Urothelium cell line (cell line): ENCODE measurements at regions not wholly inside any gene's neighbourhood (a gene's known extent, or its start where the extent isn't known, plus 50 kb on each side); places are given as distances from the start of the nearest gene placed in this dataset.

Experiments
- DNase-seq: peaks from one replicate; pipeline ENCODE4 v3.0.0; 2011; ENCODE audit warnings: low spot score, mixed read lengths
- FAIRE-seq: peaks from 2 replicates; lab custom pipeline; 2011; peaks lifted over from hg19 to GRCh38; lab: Jason Lieb, UNC

DNA sequence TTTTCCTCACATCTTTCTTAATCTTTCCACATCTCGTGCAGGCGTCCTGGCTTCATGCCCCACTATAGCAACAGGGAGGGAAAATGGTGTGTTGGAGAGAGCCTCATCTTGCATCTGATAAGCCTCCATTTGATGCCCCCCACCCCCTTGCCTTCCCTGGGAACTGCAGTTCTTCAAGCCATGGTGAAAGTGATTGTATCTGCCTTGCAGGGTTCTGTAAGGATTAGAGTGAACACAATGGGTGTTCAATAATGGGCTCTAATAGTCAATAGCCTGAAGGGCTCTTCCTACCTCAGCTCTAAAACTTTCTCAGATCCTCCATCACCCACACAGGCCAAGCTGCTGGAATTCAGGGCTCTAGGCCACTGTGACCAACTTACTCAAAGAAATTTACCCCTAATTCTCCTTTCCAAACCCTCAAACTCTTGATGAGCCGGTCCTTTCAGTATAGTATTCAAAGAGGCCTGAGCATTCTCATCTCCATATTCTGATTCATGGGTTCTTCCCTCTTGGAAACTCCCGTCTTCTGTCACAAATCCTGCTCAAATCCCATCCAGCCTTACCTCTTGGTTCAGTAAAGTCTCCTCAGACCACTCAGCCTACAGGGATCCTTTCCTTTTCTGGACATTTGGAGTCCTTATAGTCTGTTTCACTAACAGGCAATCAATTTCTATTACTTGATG lies 128.3 kb upstream of the TRIM2 start:
- no peak for DNase-seq
- FAIRE-seq = no peak

GRCh38 chr4:153076861-153077260 lies 127.4 kb upstream of the TRIM2 start:
- DNase-seq = no peak
- FAIRE-seq = no peak

DNA sequence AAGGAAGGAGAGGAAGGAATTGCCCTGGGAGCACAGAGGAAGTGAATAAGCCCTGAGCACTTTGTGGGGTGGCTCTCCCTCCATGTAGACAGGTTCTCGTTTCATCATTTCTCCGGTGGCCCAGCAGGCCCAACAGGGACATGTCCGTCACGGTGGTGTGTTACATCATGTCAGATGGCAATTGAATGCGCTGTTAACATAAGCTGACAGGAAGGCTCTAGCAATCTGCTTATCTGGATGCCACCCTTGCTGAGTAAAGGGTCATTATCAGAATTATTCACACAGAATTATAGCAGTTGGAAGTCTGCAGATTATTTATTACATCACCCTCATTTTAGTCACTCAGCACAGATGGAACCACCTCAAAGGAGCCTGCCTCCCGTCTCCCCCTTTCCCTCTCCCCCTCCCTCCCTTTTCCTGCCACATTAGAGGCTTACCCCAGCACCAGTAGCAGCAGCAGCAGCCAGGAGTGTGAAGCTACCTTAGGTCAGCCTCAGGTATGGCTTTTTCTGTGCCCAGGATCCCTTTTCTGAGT lies 124.3 kb upstream of the TRIM2 start:
- no peak for FAIRE-seq
- DNase-seq = no peak

DNA sequence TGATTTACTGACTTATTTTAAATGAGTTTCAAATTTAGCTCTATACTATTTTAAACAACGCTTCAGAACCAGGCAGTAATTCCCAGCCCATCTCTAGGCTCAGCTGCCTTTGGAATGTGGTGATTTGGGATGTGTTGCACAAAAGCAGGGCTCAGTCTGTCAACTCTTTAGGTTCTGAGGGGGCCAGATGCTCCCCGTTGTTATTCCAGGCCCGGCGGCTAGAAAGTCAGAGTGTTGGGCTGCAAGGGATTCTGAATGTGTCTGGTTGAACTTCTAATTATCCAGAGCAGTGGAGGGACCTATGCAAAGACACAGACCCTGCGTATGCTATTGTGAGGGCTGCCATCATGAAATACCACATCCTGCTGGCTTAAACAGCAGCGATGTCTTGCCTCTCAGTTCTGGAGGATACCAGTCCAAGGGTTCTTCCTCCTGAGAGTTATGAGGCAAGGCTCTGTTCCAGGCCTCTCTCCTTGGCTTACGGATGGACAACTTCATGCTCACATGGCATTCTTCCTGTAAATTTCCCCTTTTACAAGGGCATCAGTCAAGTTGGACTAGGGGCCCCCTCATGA lies 123.2 kb upstream of the TRIM2 start:
- FAIRE-seq = no peak

GRCh38 chr4:153081693-153082092 lies 122.5 kb upstream of the TRIM2 start:
- FAIRE-seq = no peak
- DNase-seq = no peak

More for the DNA sequence above, 123.2 kb upstream of the TRIM2 start:
- no peak for DNase-seq

DNA sequence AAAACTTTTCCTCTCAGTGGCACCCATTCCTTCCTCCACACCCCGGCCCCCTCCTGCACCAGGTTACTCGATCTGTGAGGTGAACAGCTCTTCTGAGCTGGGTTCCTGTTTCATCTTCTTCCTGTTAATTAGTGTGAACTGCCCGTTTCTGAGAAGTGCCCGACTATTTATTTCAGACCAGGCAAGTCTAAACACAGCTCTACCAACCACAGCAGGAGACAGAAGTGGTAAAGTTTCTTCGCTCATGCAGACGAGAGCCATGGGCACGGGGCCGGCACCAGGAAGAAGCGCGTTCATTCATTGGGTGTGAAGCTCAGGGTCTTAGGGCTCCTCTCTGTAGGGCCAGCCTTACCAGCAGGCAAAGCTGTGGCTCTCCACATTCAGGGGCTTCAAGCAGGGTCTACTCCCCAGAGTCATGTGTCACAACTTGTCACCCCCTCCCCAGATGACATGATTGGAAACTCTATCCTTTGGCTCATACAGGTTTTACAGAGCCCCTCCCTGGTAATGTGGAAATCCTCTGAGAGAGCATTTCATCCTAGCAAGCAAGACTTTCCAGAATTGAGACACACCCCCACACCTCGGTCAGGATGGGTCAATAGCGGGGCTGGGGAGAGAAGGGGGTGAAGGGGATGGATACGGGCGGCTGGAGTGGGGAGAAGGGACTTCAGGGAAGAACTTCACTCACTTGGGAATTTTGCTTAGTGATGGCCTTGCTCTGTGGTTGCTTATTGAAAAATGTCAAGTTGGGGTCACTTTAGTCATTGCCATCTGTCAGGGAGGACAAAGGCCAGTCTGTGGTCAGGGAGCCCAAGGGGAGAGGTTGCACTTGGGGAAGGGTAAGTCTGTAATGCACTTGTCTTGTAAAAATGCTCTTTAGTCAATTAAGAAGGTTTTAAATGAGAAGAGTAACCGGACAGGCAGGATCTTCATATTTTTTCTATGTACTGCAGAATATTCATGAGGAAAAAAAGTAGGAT lies 121.6 kb upstream of the TRIM2 start:
- FAIRE-seq = no peak
- DNase-seq = no peak

DNA sequence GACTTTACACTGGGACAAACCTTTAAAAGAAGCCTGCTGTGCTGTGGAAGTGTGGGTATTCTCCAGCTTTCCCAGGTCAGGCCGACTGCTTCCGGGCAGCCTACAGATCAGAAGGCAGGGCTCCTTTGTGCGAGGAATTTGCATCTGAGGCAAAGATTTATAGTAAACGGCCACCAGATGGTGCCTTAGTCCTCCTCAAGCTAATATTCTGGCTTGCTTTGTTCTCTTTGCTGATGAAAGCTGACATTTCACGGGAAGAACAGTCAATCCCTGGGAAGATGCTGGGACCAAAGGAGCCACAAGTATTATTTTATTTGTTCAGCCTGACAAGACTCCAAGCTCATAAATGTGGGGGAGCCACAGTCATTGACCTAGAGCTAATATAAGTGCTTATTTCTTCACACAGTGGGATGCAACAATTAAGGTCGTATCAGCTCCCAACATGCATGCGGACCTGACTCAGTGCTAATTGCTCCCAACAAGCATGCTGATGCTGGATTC lies 120.7 kb upstream of the TRIM2 start:
- peak; percentile 23 for FAIRE-seq
- DNase-seq = peak; percentile 85

DNA sequence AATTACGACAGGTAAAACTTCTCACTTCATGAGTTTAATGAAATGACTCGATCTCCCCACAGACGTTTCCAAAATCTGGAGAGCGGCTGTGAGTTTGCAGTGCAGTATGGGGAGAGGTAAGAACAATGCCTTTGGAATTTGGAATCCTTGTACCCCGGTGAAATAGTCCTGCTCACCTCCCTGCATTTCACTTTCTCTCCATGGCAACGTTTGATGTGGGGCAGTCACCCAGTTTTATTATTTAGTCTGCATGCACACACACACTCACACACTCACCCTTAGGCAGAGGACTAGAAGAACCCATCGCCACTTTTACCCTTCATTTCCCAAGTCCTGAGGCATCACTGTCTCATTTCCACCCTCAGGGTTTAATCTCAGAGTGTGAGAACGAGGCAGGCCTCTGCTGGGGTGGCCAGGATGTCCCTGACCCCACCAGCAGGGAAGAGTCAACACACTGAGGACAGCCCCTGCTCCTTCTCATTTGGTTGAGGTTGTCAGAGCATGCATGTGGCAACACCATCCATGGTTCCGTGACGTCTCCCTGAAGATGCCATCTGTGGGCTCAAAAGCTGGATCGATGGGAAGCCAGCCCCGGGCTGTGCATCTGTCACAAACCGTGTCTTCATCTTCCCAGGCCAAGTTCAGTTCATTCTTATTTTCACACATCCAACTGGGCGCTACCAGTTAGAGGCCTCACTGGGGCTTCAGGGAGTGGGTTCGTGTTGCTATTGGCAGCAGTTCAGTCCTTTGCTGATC lies 119.8 kb upstream of the TRIM2 start:
- DNase-seq (no peak), FAIRE-seq (no peak)

- DNase-seq = peak; percentile 73
- peak; percentile 46 for FAIRE-seq
These were observed 119.1 kb upstream of the TRIM2 start for GRCh38 chr4:153084980-153085630.

- FAIRE-seq = no peak
- no peak for DNase-seq
These were observed 116.5 kb upstream of the TRIM2 start for GRCh38 chr4:153087671-153088194.

DNA sequence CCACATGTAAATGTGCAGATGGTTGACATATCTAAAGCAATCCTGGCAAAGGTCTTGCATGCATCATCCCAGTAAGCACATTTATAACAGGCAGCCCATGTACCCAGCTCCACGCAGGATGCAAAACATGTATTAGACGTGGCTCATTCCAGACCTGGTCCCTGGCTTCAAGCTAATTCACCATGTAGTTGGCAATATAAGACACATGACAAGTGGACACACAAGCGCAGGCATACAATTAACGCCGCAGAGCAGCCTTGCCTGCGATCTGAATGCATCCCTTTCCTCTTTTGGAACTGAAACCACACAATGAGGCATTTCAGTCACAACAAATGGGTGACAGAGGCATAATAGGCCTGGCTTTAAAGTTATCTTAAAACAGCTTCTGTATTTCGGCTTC lies 114.5 kb upstream of the TRIM2 start:
- DNase-seq (no peak), FAIRE-seq (no peak)

DNA sequence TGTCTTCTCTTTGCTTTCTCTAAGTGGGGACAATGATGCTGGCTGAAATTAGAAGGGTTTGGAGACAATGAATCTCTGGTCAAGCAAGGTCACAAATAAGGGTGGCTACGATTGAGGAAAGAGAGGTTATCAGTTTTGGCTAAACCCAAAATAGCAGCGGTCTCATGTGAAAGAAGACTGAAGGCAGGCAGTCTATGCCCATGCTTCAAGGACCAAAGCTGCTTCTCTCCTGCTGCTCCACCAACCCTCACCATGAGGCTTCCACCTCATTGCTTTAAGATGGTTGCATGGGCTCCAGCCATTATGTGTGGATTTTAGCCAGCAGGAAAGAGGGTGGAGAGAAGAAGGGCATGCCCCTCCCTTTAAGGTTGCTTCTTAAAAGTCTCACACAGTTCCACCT lies 114.1 kb upstream of the TRIM2 start:
- DNase-seq (no peak), FAIRE-seq (no peak)

DNA sequence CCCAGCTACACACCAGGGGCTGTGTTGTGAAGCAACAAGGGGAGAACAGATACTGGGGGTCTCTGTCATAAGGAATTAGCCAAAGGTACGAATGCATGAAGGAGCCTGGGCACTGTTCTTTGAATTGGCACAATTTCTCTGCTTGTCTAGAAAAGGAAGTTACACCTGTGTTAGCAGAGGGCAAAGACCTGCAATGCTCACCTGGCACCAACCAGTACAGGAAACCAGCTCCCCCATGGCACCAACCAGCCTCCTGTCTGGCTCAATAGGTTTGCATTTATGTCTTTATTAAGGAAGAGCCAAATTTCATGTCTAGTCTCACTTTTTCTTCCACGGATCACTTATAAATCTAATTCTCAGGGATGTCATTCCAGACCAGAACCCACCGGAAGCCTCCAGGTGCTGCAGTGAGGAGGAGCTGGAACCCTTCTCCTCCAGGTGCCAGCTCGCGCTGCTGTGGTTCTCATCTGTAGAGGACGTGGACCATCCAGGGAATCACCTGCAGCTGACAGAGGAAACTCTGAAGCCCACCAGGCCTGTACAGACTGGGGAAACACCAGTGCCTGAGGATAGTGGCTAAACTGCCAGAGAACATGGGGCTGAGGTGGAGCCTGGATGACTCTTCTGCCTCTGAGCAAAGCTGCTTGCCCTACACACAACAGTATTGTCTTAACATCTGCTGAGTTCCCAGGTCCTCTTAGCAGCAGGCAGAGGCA lies 113.4 kb upstream of the TRIM2 start:
- DNase-seq (no peak), FAIRE-seq (no peak)

DNA sequence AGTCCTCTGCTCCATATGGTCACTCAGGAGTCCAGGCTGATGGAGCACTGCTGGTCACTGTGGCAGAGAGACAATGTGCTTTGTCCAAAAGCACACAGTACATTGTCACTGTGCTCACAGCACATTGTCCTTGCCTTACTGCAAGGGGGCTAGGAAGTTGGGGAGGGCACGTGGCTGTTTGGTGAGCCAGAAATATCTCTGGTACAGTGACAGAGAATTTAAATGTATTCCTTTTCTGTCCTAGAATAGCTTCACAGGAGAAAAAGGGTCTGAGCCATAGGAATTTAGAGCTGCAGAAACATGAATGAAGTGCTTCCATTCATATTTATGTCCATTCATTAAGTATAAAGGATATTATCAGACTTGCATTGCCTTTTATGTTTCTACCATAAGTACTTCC lies 110.8 kb upstream of the TRIM2 start:
- no peak for FAIRE-seq

GRCh38 chr4:153093802-153094201 lies 110.4 kb upstream of the TRIM2 start:
- DNase-seq = no peak
- FAIRE-seq = no peak

More for the DNA sequence above, 110.8 kb upstream of the TRIM2 start:
- no peak for DNase-seq

DNA sequence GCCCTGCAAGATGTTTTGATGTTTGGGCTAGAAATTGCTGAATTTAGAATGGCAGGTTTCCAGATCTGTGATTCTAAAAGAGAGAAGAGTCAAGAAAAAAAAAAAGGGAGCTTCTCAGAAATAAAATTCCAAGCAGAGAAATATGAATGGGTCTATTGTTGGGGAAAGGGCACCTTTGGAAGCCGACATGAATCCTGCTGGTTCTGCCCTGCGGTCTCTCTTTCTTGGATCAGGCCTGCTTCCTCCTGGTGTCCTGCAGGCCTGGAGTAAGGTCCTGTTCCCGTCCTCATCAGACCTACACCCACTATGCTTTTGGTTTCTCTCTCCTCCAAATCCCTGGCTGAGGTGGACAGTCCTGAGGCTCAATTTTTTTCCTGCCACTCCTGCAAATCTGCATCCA lies 109.8 kb upstream of the TRIM2 start:
- no peak for FAIRE-seq
- DNase-seq = no peak

DNA sequence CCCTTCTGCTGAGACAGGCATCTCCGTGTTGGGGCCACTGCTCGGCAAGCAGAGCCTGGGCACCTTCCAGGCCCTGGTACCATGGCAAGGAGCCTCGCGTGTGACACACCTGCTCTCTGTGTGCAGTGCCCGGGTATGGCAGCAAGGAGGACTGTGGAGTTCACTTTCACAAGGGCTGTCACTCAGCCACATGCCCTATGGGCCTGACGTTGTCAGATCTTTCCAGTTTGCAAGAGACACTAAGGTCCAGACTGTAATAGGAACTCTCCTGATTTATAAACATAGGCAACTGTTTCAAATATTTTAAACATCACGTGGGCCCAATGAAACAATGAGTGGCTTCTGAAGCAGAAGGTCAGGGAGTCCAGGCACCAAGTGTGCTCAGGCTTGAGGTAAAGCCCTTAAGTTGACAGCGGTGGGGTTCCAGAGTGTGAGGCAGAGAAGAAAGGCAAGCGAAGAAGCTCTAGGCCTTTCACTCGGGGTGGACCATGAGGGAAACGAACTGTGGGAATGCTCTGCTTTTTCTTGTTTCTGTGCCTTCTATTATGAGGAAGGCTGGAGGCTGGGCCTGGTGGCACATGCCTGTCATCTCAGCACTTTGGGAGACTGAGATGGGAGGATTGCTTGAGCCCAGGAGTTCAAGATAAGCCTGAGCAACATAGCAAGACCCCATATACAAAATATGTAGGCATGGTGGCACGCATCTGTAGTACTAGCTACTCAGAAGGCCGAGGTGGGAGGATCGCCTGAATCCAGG lies 108.6 kb upstream of the TRIM2 start:
- no peak for FAIRE-seq
- no peak for DNase-seq

- FAIRE-seq = no peak
These were observed 107.9 kb upstream of the TRIM2 start for GRCh38 chr4:153096344-153096743.

More at GRCh38 chr4:153096344-153096743, 107.9 kb upstream of the TRIM2 start:
- DNase-seq = no peak
